ENCODE measurements at regions not wholly inside any gene's neighbourhood (a gene's known extent, or its start where the extent isn't known, plus 50 kb on each side); places are given as distances from the start of the nearest gene placed in this dataset.

- TF ChIP-seq CTCF (IDR thresholded peaks at IDR 0.05; ENCODE audit: poor library complexity, severe bottlenecking) (no peak), EZH2 (IDR thresholded peaks at IDR 0.05; ENCODE audit: borderline replicate concordance, insufficient read depth, low read length, poor library complexity, severe bottlenecking) (no peak), EP300 (conservative IDR thresholded peaks at IDR 0.05; ENCODE audit: poor library complexity, severe bottlenecking) (no peak), POLR2AphosphoS5 (IDR thresholded peaks at IDR 0.05) (no peak), REST (IDR thresholded peaks at IDR 0.05; ENCODE audit: borderline replicate concordance) (no peak), MXI1 (conservative IDR thresholded peaks at IDR 0.05; ENCODE audit: poor library complexity, severe bottlenecking) (no peak), SMC3 (conservative IDR thresholded peaks at IDR 0.05; ENCODE audit: poor library complexity) (no peak), TAF1 (IDR thresholded peaks at IDR 0.05; ENCODE audit: low read depth) (no peak)
Measured at GRCh38 chr2:134041877-134042276, 212.0 kb upstream of the MGAT5 start.
